ENCODE measurements at regions not wholly inside any gene's neighbourhood (a gene's known extent, or its start where the extent isn't known, plus 50 kb on each side); places are given as distances from the start of the nearest gene placed in this dataset.

- H3K27ac ChIP-seq (ENCODE audit: low read depth in 2 of 2, low read length in 1 of 2): no peak overlapping the region
- H3K9me3 ChIP-seq: no peaks in the 10 kb centered on the region
- no peaks in the 10 kb centered on the region for H3K36me3 ChIP-seq (replicated peaks in 1 of 2; ENCODE audit: control insufficient read depth in 1 of 2, insufficient read depth in 2 of 2, low read length in 1 of 2)
- WGBS (ENCODE audit: low lambda C conversion rate): 8% methylated on average over 2 of the region's 2 CpGs
- H3K4me2 ChIP-seq: no peak overlapping the region
- DNase-seq: no peak
- H2AFZ ChIP-seq (ENCODE audit: low read depth): no peak overlapping the region
- no peaks in the 10 kb centered on the region for H3K79me2 ChIP-seq (ENCODE audit: insufficient read depth)
- no peaks in the 10 kb centered on the region for H3F3A ChIP-seq (replicated peaks; ENCODE audit: insufficient read depth)
- H3K27me3 ChIP-seq (ENCODE audit: insufficient read depth): no peaks in the 10 kb centered on the region
- no peak for TF ChIP-seq MXI1 (IDR thresholded peaks at IDR 0.05; ENCODE audit: low read depth, low read length)
- TF ChIP-seq ELF1 (IDR thresholded peaks at IDR 0.05): no peak
- TF ChIP-seq PBX3 (IDR thresholded peaks at IDR 0.05): no peak
- TF ChIP-seq CHD2 (IDR thresholded peaks at IDR 0.05; ENCODE audit: low read length, partially characterized antibody): no peak
- no peak for TF ChIP-seq TAF1 (IDR thresholded peaks at IDR 0.05; ENCODE audit: borderline replicate concordance, low read depth, low read length)
- ChIA-PET POLR2A (no interaction called here), CTCF (interaction anchor here (1.6 kb wide), 1 partner anchor 12 kb away, joined by 3 read pairs; no protein-coding TSS in a partner anchor)
- no peak overlapping the region for H3K9ac ChIP-seq
- H4K20me1 ChIP-seq (ENCODE audit: insufficient read depth): no peaks in the 10 kb centered on the region
- no peaks in the 10 kb centered on the region for H3K4me1 ChIP-seq (ENCODE audit: control insufficient read depth in 1 of 2, insufficient read depth in 2 of 2, low read depth in 1 of 2, low read length in 1 of 2)
- H3K9me2 ChIP-seq: no peaks in the 10 kb centered on the region
- no peak overlapping the region for H3K4me3 ChIP-seq (ENCODE audit: low read depth in 2 of 2, low read length in 1 of 2)
Measured at GRCh38 chr14:65997347-65997746, 488.8 kb upstream of the CCDC196 start.

- no peaks in the 10 kb centered on the region for H3F3A ChIP-seq (replicated peaks; ENCODE audit: insufficient read depth)
- H3K27ac ChIP-seq (ENCODE audit: low read depth in 2 of 2, low read length in 1 of 2): no peak overlapping the region
- DNase-seq: no peak
- no peaks in the 10 kb centered on the region for H3K4me1 ChIP-seq (ENCODE audit: control insufficient read depth in 1 of 2, insufficient read depth in 2 of 2, low read depth in 1 of 2, low read length in 1 of 2)
- H3K27me3 ChIP-seq (ENCODE audit: insufficient read depth): no peaks in the 10 kb centered on the region
- no peak for TF ChIP-seq RFX5 (IDR thresholded peaks at IDR 0.05; ENCODE audit: low read length)
- no peak for TF ChIP-seq EP300 (IDR thresholded peaks at IDR 0.05; ENCODE audit: borderline replicate concordance in 1 of 2, low read depth in 1 of 2, low read length in 1 of 2)
- no peak for TF ChIP-seq USF1 (IDR thresholded peaks at IDR 0.05; ENCODE audit: borderline replicate concordance, low read depth)
- no peak for TF ChIP-seq USF2 (IDR thresholded peaks at IDR 0.05; ENCODE audit: borderline replicate concordance, low read depth, low read length)
- no peak for TF ChIP-seq EZH2phosphoT487 (IDR thresholded peaks at IDR 0.05; ENCODE audit: borderline replicate concordance, low read depth)
- TF ChIP-seq MXI1 (IDR thresholded peaks at IDR 0.05; ENCODE audit: low read depth, low read length): no peak
- no peak for TF ChIP-seq RXRA (IDR thresholded peaks at IDR 0.05; ENCODE audit: borderline replicate concordance, low read depth)
- no peak for TF ChIP-seq NFIC (IDR thresholded peaks at IDR 0.05; ENCODE audit: borderline replicate concordance)
- no peak for TF ChIP-seq MEF2A (IDR thresholded peaks at IDR 0.05; ENCODE audit: borderline replicate concordance, low read depth)
- TF ChIP-seq JUND (IDR thresholded peaks at IDR 0.05): no peak
- no peak for TF ChIP-seq TEAD4 (IDR thresholded peaks at IDR 0.05; ENCODE audit: borderline replicate concordance, insufficient read depth)
- TF ChIP-seq PBX3 (IDR thresholded peaks at IDR 0.05): no peak
- TF ChIP-seq MAX (IDR thresholded peaks at IDR 0.05; ENCODE audit: low read depth): no peak
- no peak for TF ChIP-seq FOXJ3 (CRISPR knock-in tag; IDR thresholded peaks at IDR 0.05)
- no peak for TF ChIP-seq CTCF (IDR thresholded peaks at IDR 0.05)
- no peak for TF ChIP-seq RAD21 (IDR thresholded peaks at IDR 0.05; ENCODE audit: low read length)
- no peak overlapping the region for H3K4me2 ChIP-seq
- H3K4me3 ChIP-seq (ENCODE audit: low read depth in 2 of 2, low read length in 1 of 2): no peak overlapping the region
- ChIA-PET POLR2A (no interaction called here), CTCF (no interaction called here)
- no peak overlapping the region for H3K9ac ChIP-seq
- no peaks in the 10 kb centered on the region for H3K36me3 ChIP-seq (replicated peaks in 1 of 2; ENCODE audit: control insufficient read depth in 1 of 2, insufficient read depth in 2 of 2, low read length in 1 of 2)
- no peak overlapping the region for H2AFZ ChIP-seq (ENCODE audit: low read depth)
- no peaks in the 10 kb centered on the region for H3K9me3 ChIP-seq
- H3K79me2 ChIP-seq (ENCODE audit: insufficient read depth): no peaks in the 10 kb centered on the region
- no peaks in the 10 kb centered on the region for H3K9me2 ChIP-seq
- 0% methylated on average over 1 of the region's 1 CpG for WGBS (ENCODE audit: low lambda C conversion rate)
- no peaks in the 10 kb centered on the region for H4K20me1 ChIP-seq (ENCODE audit: insufficient read depth)
Measured at GRCh38 chr14:65999865-66000264, 486.3 kb upstream of the CCDC196 start.

Measured in SK-N-SH (cell line).